Retinal pigment epithelial cell (primary cell): ENCODE measurements at regions not wholly inside any gene's neighbourhood (a gene's known extent, or its start where the extent isn't known, plus 50 kb on each side); places are given as distances from the start of the nearest gene placed in this dataset.

Source experiments
- DNase-seq: peaks from one replicate; pipeline ENCODE4 v3.0.0-alpha.2; 2010; ENCODE audit warnings: low read depth
- H3K4me3 ChIP-seq: 2 replicates; pipeline ENCODE4 v1.5.1; 2011; ENCODE audit warnings: mild to moderate bottlenecking, low read length, control low read depth, moderate library complexity
- CTCF ChIP-seq: conservative IDR thresholded peaks from 2 replicates; pipeline ENCODE4 v1.5.1; 2011; ENCODE audit warnings: low read depth, low read length, control low read depth, inconsistent platforms

- no peak for TF ChIP-seq CTCF
- DNase-seq, result no peak
- H3K4me3 ChIP-seq, result no peak overlapping the region
Measured at GRCh38 chr21:21929789-21930188, 931.6 kb downstream of the NCAM2 start.

DNA sequence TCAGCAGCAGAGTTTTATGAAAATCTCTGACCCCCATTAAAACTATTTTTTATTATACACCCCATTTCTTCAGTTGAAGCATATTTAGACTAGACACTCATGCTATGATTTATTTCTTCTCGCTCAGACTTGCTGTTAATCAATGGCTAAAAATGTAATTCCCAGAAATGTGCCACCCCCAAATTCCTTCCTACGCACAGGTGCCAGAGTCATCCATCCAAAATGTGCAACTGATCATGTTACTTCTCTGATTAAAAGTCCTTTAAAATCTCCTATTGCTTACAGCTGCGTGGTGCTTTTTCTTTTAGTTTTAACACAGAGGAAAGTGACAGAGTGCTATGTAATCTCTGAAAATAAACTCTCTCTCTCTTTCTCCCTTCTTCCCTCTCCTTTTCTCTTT is 954.4 kb downstream of the NCAM2 start:
- no peak for DNase-seq
- no peak overlapping the region for H3K4me3 ChIP-seq
- TF ChIP-seq CTCF, result no peak

GRCh38 chr21:21955204-21955603 is 957.0 kb downstream of the NCAM2 start:
- no peak for TF ChIP-seq CTCF
- no peak for DNase-seq

DNA sequence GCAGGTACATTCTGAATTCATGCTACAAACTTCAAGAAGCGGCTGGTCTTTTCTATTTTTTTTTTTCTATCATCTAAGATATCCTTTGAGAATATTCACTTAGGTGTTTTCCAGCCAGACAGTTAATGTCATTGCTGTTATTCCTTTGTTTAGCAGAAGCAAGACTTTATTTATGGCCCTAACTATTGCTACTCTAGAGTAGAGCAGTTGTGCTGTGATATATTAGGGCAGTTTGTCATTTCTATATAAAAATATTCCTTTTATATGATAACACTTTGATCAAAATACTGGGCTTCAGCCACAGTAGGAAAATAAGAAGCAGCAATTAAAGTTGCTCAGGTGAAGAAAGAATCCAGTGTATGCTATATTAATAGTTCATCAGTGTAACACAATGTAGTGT is 959.3 kb downstream of the NCAM2 start:
- no peak for DNase-seq
- H3K4me3 ChIP-seq, result no peak overlapping the region
- TF ChIP-seq CTCF, result no peak

More at GRCh38 chr21:21955204-21955603, 957.0 kb downstream of the NCAM2 start:
- H3K4me3 ChIP-seq, result no peak overlapping the region

GRCh38 chr21:21963911-21964310 is 965.7 kb downstream of the NCAM2 start:
- DNase-seq, result no peak
- H3K4me3 ChIP-seq, result no peak overlapping the region
- TF ChIP-seq CTCF, result no peak

GRCh38 chr21:21968810-21969209 is 970.6 kb downstream of the NCAM2 start:
- DNase-seq, result no peak
- no peak for TF ChIP-seq CTCF

GRCh38 chr21:21969211-21969610 is 971.0 kb downstream of the NCAM2 start:
- no peak for TF ChIP-seq CTCF
- no peak overlapping the region for H3K4me3 ChIP-seq
- DNase-seq, result no peak

More at GRCh38 chr21:21968810-21969209, 970.6 kb downstream of the NCAM2 start:
- no peak overlapping the region for H3K4me3 ChIP-seq
